Thoracic aorta (tissue), 2 donors: ENCODE measurements at regions not wholly inside any gene's neighbourhood (a gene's known extent, or its start where the extent isn't known, plus 50 kb on each side); places are given as distances from the start of the nearest gene placed in this dataset.

ENCODE experiments used
- ATAC-seq: fragments of 150-250 bp; one replicate; pipeline ENCODE4 v1.8.0; 2017; ENCODE audit warnings: low read depth; ENCODE audit not compliant: insufficient number of reproducible peaks, low FRiP score
- DNase-seq: peaks from one replicate; pipeline ENCODE4 v3.0.0-alpha.2; 2020; ENCODE audit warnings: low spot score
- H3K27ac ChIP-seq, 2 donors: fragments of 200-600 bp; sonication (generic); 1 replicate in 1 of 2; 2 replicates in 1 of 2; pipeline ENCODE4 v1.5.1; 2016; ENCODE audit warnings: mild to moderate bottlenecking in 2 of 2, moderate library complexity in 2 of 2
- H3K27me3 ChIP-seq: fragments of 200-600 bp; sonication (generic); replicated peaks from 2 replicates; pipeline ENCODE4 v1.6.0; 2016; ENCODE audit warnings: mild to moderate bottlenecking; ENCODE audit not compliant: insufficient read depth
- H3K36me3 ChIP-seq: fragments of 200-600 bp; sonication (generic); one replicate; pipeline ENCODE4 v1.5.1; 2016
- H3K4me1 ChIP-seq, 2 donors: fragments of 200-600 bp; sonication (generic); 1 replicate in 1 of 2; 2 replicates in 1 of 2; pipeline versions ENCODE4 v1.5.1 to v1.6.0; 2016; ENCODE audit warnings: low read depth in 2 of 2, mild to moderate bottlenecking in 1 of 2; ENCODE audit not compliant: control insufficient read depth in 1 of 2
- H3K4me3 ChIP-seq: fragments of 200-600 bp; sonication (generic); 2 replicates; pipeline ENCODE4 v1.5.1; 2016; ENCODE audit warnings: mild to moderate bottlenecking
- H3K9me3 ChIP-seq: fragments of 200-600 bp; sonication (generic); 2 replicates; pipeline ENCODE4 v1.5.1; 2016
- TF ChIP-seq, protein P1 (sequence below): fragments of 200-600 bp; sonication (generic); IDR thresholded peaks from one replicate; pipeline ENCODE4 v1.5.1; 2019; ENCODE audit warnings: antibody characterized with exemption

DNA sequence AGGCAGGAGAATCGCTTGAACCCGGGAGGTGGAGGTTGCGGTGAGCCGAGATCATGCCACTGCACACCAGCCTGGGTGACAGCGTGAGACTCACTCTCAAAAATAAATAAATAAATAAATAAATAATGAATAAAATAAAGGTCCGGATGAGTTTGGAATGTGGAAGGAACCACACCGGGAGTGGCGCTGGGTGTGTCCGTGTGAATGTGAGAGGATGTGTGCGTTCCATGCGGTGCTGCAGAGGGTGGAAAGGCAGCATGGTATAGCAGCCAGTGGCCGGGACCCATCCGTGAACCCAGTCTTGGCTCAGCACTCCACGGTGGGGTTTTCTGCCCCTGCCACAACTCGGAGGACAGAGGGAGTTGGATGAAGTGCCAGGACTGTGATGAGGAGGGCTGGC lies 56.2 kb upstream of the POFUT2 start:
- no peak overlapping the region for H3K4me3 ChIP-seq
- no peaks in the 10 kb centered on the region for H3K9me3 ChIP-seq
- no peaks in the 10 kb centered on the region for H3K36me3 ChIP-seq
- peaks cover 5 to 19% of the 10 kb centered on the region in 2 donors for H3K4me1 ChIP-seq
- H3K27ac ChIP-seq = no peak overlapping the region
- H3K27me3 ChIP-seq = no peaks in the 10 kb centered on the region
- no peak for DNase-seq
- no peak for ATAC-seq
- TF ChIP-seq, protein P1, sequence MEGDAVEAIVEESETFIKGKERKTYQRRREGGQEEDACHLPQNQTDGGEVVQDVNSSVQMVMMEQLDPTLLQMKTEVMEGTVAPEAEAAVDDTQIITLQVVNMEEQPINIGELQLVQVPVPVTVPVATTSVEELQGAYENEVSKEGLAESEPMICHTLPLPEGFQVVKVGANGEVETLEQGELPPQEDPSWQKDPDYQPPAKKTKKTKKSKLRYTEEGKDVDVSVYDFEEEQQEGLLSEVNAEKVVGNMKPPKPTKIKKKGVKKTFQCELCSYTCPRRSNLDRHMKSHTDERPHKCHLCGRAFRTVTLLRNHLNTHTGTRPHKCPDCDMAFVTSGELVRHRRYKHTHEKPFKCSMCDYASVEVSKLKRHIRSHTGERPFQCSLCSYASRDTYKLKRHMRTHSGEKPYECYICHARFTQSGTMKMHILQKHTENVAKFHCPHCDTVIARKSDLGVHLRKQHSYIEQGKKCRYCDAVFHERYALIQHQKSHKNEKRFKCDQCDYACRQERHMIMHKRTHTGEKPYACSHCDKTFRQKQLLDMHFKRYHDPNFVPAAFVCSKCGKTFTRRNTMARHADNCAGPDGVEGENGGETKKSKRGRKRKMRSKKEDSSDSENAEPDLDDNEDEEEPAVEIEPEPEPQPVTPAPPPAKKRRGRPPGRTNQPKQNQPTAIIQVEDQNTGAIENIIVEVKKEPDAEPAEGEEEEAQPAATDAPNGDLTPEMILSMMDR = no peak

DNA sequence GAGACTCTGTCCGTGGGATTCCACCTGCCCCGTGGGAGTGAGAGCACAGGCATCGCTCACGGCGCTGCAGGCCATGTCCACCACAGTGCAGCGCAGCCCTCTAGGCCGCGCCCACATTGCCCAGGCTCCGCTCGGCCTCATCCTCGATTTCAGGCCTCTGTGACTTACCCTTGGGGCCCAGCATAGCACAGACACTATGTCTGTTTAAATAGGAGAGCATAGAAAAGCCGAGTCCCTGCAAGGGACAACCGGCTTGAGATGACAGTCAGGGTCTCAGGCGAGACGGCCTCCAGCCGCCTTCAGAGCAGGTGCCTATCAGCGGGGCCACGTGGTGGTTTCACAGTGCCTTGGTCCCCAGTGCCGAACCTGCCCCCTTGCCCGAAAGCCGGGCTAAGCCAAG lies 56.9 kb upstream of the POFUT2 start:
- Histone ChIP-seq H3K27ac (no peak overlapping the region), H3K9me3 (no peaks in the 10 kb centered on the region), H3K4me3 (no peak overlapping the region), H3K36me3 (no peaks in the 10 kb centered on the region), H3K27me3 (no peaks in the 10 kb centered on the region), H3K4me1 (peaks cover 8 to 26% of the 10 kb centered on the region in 2 donors)
- ATAC-seq = no peak
- DNase-seq = no peak
- TF ChIP-seq, protein P1 = no peak

DNA sequence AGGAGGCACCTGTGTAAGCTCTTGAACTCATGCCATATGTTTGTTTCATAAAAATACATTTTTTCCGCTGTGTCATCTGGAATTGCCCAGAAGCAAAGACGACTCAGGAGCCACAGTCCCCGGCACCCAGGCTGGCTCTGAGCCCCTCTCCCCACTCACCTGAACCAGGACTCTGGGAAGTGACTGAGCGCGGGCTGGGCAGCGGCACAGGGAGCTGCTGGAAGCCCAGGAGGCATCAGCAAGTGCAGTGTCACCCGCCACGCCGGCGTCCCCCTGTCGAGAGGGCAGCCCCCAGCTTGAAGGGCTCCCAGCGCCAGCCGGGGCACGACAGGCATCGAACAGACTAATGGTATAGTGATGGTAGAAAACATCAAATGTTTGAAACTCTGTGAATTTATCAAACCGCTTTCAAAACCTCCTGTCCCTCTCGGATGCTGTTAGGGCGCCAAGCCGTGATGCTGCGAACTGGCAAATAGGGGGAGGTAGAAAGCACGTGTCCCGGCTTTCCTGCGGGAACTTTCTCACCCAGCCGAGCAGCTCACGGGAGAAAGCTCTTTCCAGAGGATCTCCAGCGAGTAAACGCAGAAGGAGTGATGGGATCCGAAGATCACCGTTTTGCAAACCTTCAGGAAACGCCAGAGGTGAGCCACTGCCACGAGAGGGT lies 57.8 kb upstream of the COL18A1 start:
- Histone ChIP-seq H3K9me3 (no peaks in the 10 kb centered on the region), H3K27ac (peak overlapping the region; percentile 76 to 78), H3K4me3 (peak overlapping the region; percentile 59), H3K36me3 (no peaks in the 10 kb centered on the region), H3K27me3 (no peaks in the 10 kb centered on the region), H3K4me1 (peaks cover 13 to 52% of the 10 kb centered on the region in 2 donors)
- DNase-seq (no peak), ATAC-seq (no peak)
- TF ChIP-seq, protein P1 = no peak

DNA sequence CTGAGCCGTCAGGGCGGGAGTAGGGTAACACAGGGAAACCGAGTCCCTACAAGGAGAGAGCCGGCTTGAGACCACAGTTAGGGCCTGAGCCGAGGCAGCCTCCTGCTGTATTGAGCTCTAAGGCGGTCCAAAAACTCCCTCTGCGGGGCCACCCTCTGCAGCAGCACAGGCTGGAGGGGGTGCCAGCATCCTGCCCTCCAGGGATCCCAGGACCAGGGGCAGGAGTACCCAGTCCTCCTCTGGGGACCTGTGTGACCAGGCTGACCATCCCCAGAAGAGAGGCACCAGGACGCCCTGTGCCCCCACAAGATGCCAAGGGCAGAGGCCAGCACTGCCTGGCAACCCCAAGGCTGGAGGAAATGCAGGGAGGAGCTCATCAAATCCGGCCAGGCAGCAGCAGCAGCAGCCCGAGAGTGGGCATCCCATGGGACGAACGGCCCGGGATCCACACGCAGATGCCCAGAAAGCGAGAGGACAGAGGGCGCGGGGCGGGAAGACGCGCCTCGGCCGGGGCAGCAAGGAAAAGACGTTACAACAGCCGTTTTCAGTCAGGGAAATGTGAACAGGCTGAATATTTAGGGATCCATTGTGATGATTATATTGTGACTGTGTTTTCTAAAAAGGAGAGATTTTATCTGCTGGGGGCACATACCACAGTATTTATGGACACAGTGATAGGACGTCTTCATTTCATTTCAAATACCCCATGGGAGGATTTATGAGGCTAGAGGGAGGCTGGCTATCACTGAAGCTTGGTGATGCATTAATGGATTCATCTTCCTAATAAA lies 57.1 kb upstream of the COL18A1 start:
- Histone ChIP-seq H3K27ac (peak overlapping the region; percentile 76 to 78), H3K4me3 (peak overlapping the region; percentile 59), H3K27me3 (no peaks in the 10 kb centered on the region), H3K4me1 (peaks cover 13 to 52% of the 10 kb centered on the region in 2 donors), H3K9me3 (no peaks in the 10 kb centered on the region), H3K36me3 (no peaks in the 10 kb centered on the region)
- TF ChIP-seq, protein P1 = no peak
- DNase-seq (no peak), ATAC-seq (no peak)

DNA sequence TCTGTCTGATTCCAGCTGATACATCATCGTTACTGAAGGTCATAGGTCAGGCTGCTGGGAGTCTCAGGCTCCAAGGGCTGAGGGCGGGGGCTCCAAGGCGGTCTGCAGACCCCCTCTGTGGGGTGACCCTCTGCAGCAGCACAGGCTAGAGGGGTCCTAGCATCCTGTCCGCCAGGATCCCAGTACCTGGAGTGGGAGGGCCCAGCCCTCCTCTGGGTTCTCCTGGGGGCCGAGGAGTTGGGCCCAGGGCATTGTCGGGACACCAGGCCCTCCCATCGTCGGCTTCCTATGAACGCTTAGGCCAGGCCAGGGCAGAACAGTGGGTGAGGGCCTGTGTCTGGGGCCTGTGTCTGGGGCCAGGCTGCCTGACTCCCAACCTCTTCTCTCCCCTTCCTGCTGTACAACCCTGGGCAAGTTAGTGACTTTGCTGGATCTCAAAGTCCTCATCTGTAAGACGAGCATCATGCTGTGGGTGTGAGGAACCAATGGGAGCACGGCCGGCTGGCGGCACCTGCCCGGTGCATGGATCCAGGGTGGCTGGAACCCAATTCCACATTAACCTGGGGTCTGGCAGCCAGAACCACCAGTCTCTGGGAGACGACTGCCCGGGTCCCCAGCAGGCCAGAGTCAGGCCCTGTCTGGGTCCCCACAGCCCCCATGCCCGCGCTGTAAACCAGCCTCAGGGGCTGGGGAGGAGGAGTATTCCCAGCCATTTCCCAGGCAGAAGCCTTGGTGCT lies 56.2 kb upstream of the COL18A1 start:
- no peaks in the 10 kb centered on the region for H3K36me3 ChIP-seq
- peak overlapping the region; percentile 76 to 78 for H3K27ac ChIP-seq
- no peak for DNase-seq
- no peaks in the 10 kb centered on the region for H3K9me3 ChIP-seq
- no peak for ATAC-seq
- TF ChIP-seq, protein P1 = no peak
- peaks cover 13 to 52% of the 10 kb centered on the region in 2 donors for H3K4me1 ChIP-seq
- H3K4me3 ChIP-seq = peak overlapping the region; percentile 59
- H3K27me3 ChIP-seq = no peaks in the 10 kb centered on the region
